Mucosa of stomach (tissue), 1 donor: ENCODE measurements at regions not wholly inside any gene's neighbourhood (a gene's known extent, or its start where the extent isn't known, plus 50 kb on each side); places are given as distances from the start of the nearest gene placed in this dataset.

Experiments
- H3K27me3 ChIP-seq: one replicate; pipeline ENCODE4 v1.7.0; 2013; ENCODE audit warnings: mild to moderate bottlenecking, low read length; ENCODE audit not compliant: control insufficient read depth, insufficient read depth
- H3K36me3 ChIP-seq: one replicate; pipeline ENCODE4 v1.7.0; 2013; ENCODE audit warnings: low read length; ENCODE audit not compliant: control insufficient read depth, insufficient read depth
- H3K4me1 ChIP-seq: one replicate; pipeline ENCODE4 v1.7.0; 2013; ENCODE audit warnings: mild to moderate bottlenecking, low read length; ENCODE audit not compliant: control insufficient read depth, insufficient read depth
- H3K4me3 ChIP-seq: one replicate; pipeline ENCODE4 v1.7.0; 2013; ENCODE audit warnings: low read length
- H3K9ac ChIP-seq: one replicate; pipeline ENCODE4 v1.7.0; 2013; ENCODE audit warnings: mild to moderate bottlenecking, low read length, moderate library complexity
- H3K9me3 ChIP-seq: one replicate; pipeline ENCODE4 v1.7.0; 2013; ENCODE audit warnings: mild to moderate bottlenecking, low read length, moderate library complexity; ENCODE audit not compliant: control insufficient read depth
- donor health status: Pancreatic carcinoma.

GRCh38 chr3:24707936-24708335 is 213.3 kb upstream of the THRB start:
- no peaks in the 10 kb centered on the region for H3K27me3 ChIP-seq

GRCh38 chr3:24709956-24710355 is 215.3 kb upstream of the THRB start:
- Histone ChIP-seq H3K4me1 (no peaks in the 10 kb centered on the region), H3K4me3 (no peak overlapping the region), H3K36me3 (no peaks in the 10 kb centered on the region), H3K9me3 (no peaks in the 10 kb centered on the region), H3K27me3 (no peaks in the 10 kb centered on the region), H3K9ac (no peak overlapping the region)

More at GRCh38 chr3:24707936-24708335, 213.3 kb upstream of the THRB start:
- H3K4me3 ChIP-seq = no peak overlapping the region
- no peak overlapping the region for H3K9ac ChIP-seq
- H3K9me3 ChIP-seq = no peaks in the 10 kb centered on the region
- no peaks in the 10 kb centered on the region for H3K4me1 ChIP-seq
- H3K36me3 ChIP-seq = no peaks in the 10 kb centered on the region

- no peaks in the 10 kb centered on the region for H3K9me3 ChIP-seq
- no peaks in the 10 kb centered on the region for H3K36me3 ChIP-seq
- H3K27me3 ChIP-seq = no peaks in the 10 kb centered on the region
- no peak overlapping the region for H3K9ac ChIP-seq
- H3K4me3 ChIP-seq = no peak overlapping the region
- H3K4me1 ChIP-seq = no peaks in the 10 kb centered on the region
Measured at GRCh38 chr3:24713516-24713915, 218.9 kb upstream of the THRB start.

- H3K36me3 ChIP-seq = no peaks in the 10 kb centered on the region
- no peaks in the 10 kb centered on the region for H3K9me3 ChIP-seq
- no peak overlapping the region for H3K9ac ChIP-seq
- H3K4me1 ChIP-seq = no peaks in the 10 kb centered on the region
- H3K27me3 ChIP-seq = no peaks in the 10 kb centered on the region
- no peak overlapping the region for H3K4me3 ChIP-seq
Measured at GRCh38 chr3:24714436-24714835, 219.8 kb upstream of the THRB start.

GRCh38 chr3:24715171-24715792 is 220.6 kb upstream of the THRB start:
- Histone ChIP-seq H3K9me3 (no peaks in the 10 kb centered on the region), H3K4me1 (no peaks in the 10 kb centered on the region), H3K9ac (no peak overlapping the region), H3K27me3 (no peaks in the 10 kb centered on the region), H3K4me3 (no peak overlapping the region), H3K36me3 (no peaks in the 10 kb centered on the region)

- no peak overlapping the region for H3K4me3 ChIP-seq
- H3K36me3 ChIP-seq = no peaks in the 10 kb centered on the region
- no peaks in the 10 kb centered on the region for H3K4me1 ChIP-seq
- H3K9me3 ChIP-seq = no peaks in the 10 kb centered on the region
- H3K27me3 ChIP-seq = no peaks in the 10 kb centered on the region
- no peak overlapping the region for H3K9ac ChIP-seq
Measured at GRCh38 chr3:24722087-24722486, 227.4 kb upstream of the THRB start.

GRCh38 chr3:24725514-24726255 is 231.0 kb upstream of the THRB start:
- no peaks in the 10 kb centered on the region for H3K9me3 ChIP-seq
- no peak overlapping the region for H3K9ac ChIP-seq
- H3K27me3 ChIP-seq = no peaks in the 10 kb centered on the region
- H3K4me3 ChIP-seq = no peak overlapping the region
- no peaks in the 10 kb centered on the region for H3K36me3 ChIP-seq
- H3K4me1 ChIP-seq = no peaks in the 10 kb centered on the region

- Histone ChIP-seq H3K36me3 (no peaks in the 10 kb centered on the region), H3K9ac (no peak overlapping the region), H3K27me3 (no peaks in the 10 kb centered on the region), H3K4me1 (no peaks in the 10 kb centered on the region), H3K4me3 (no peak overlapping the region), H3K9me3 (no peaks in the 10 kb centered on the region)
Measured at GRCh38 chr3:24726423-24726822, 231.8 kb upstream of the THRB start.

GRCh38 chr3:24730173-24730572 is 235.5 kb upstream of the THRB start:
- H3K9ac ChIP-seq = no peak overlapping the region
- H3K36me3 ChIP-seq = no peaks in the 10 kb centered on the region
- no peak overlapping the region for H3K4me3 ChIP-seq
- no peaks in the 10 kb centered on the region for H3K9me3 ChIP-seq
- no peaks in the 10 kb centered on the region for H3K4me1 ChIP-seq
- H3K27me3 ChIP-seq = no peaks in the 10 kb centered on the region

GRCh38 chr3:24734019-24734418 is 239.4 kb upstream of the THRB start:
- no peaks in the 10 kb centered on the region for H3K4me1 ChIP-seq
- H3K36me3 ChIP-seq = no peaks in the 10 kb centered on the region
- H3K4me3 ChIP-seq = no peak overlapping the region
- H3K9me3 ChIP-seq = no peaks in the 10 kb centered on the region
- H3K27me3 ChIP-seq = no peaks in the 10 kb centered on the region
- no peak overlapping the region for H3K9ac ChIP-seq

GRCh38 chr3:24736701-24737100 is 242.1 kb upstream of the THRB start:
- H3K4me1 ChIP-seq = no peaks in the 10 kb centered on the region
- no peak overlapping the region for H3K4me3 ChIP-seq
- H3K9me3 ChIP-seq = no peaks in the 10 kb centered on the region
- no peaks in the 10 kb centered on the region for H3K27me3 ChIP-seq
- H3K9ac ChIP-seq = no peak overlapping the region
- no peaks in the 10 kb centered on the region for H3K36me3 ChIP-seq

GRCh38 chr3:24740326-24740725 is 245.7 kb upstream of the THRB start:
- no peaks in the 10 kb centered on the region for H3K27me3 ChIP-seq
- H3K36me3 ChIP-seq = no peaks in the 10 kb centered on the region
- H3K4me1 ChIP-seq = no peaks in the 10 kb centered on the region
- H3K9ac ChIP-seq = no peak overlapping the region
- no peak overlapping the region for H3K4me3 ChIP-seq
- no peaks in the 10 kb centered on the region for H3K9me3 ChIP-seq
